WTC11 (cell line): ENCODE measurements at regions not wholly inside any gene's neighbourhood (a gene's known extent, or its start where the extent isn't known, plus 50 kb on each side); places are given as distances from the start of the nearest gene placed in this dataset.

Experiments
- ATAC-seq: fragments of 200-7000 bp; cut with Tn5 transposase; 2 replicates; pipeline ENCODE4 v1.10.0; 2021; ENCODE audit warnings: mild to moderate bottlenecking, moderate library complexity
- CTCF ChIA-PET: fragments of 300-600 bp; sonication (Branson Sonifier 250); formaldehyde crosslinking; loops from one replicate; lab custom pipeline; 2021; ENCODE audit warnings: antibody characterized with exemption; lab: Charles Lee
- POLR2A ChIA-PET: fragments of 350-600 bp; sonication (Branson Sonifier 250); formaldehyde crosslinking; loops from one replicate; lab custom pipeline; 2021; ENCODE audit warnings: antibody characterized with exemption; lab: Charles Lee
- DNase-seq: peaks from one replicate; pipeline ENCODE4 v3.0.0; 2021; ENCODE audit warnings: low spot score
- H3K27ac Mint-ChIP-seq: 2 replicates; pipeline ENCODE4 v1.8.0; 2021; ENCODE audit warnings: mixed read lengths
- H3K27me3 Mint-ChIP-seq: 2 replicates; pipeline ENCODE4 v1.8.0; 2021; ENCODE audit warnings: low read depth, mild to moderate bottlenecking, moderate library complexity, mixed read lengths
- H3K36me3 Mint-ChIP-seq: 2 replicates; pipeline ENCODE4 v1.8.0; 2021; ENCODE audit warnings: mixed read lengths
- H3K4me1 Mint-ChIP-seq: 2 replicates; pipeline ENCODE4 v1.8.0; 2022; ENCODE audit warnings: mixed read lengths
- H3K4me3 Mint-ChIP-seq: 2 replicates; pipeline ENCODE4 v1.8.0; 2021; ENCODE audit warnings: mild to moderate bottlenecking, moderate library complexity, mixed read lengths
- H3K9me3 Mint-ChIP-seq: 2 replicates; pipeline ENCODE4 v1.8.0; 2021; ENCODE audit warnings: mixed read lengths
- EMX1 ChIP-seq: fragments of 250-450 bp; sonication (Bioruptor Pico); IDR thresholded peaks from 2 replicates; pipeline ENCODE4 v1.8.0; 2021; ENCODE audit warnings: mild to moderate bottlenecking
- ETV6 ChIP-seq: sonication (generic); formaldehyde crosslinking; IDR thresholded peaks from 2 replicates; pipeline ENCODE4 v1.8.1; 2022; ENCODE audit warnings: mild to moderate bottlenecking, missing genetic modification reagents
- MAX ChIP-seq: sonication (generic); formaldehyde crosslinking; IDR thresholded peaks from 2 replicates; pipeline ENCODE4 v1.8.0; 2022; ENCODE audit warnings: mild to moderate bottlenecking, missing genetic modification reagents
- MYBL2 ChIP-seq: sonication (generic); formaldehyde crosslinking; IDR thresholded peaks from 2 replicates; pipeline ENCODE4 v1.8.1; 2023; ENCODE audit warnings: mild to moderate bottlenecking, moderate library complexity, missing genetic modification reagents
- NR2C2 ChIP-seq: sonication (generic); formaldehyde crosslinking; IDR thresholded peaks from 2 replicates; pipeline ENCODE4 v1.8.0; 2022; ENCODE audit warnings: mild to moderate bottlenecking, missing genetic modification reagents
- PREB ChIP-seq: sonication (generic); formaldehyde crosslinking; IDR thresholded peaks from 2 replicates; pipeline ENCODE4 v1.8.1; 2022; ENCODE audit warnings: mild to moderate bottlenecking, missing genetic modification reagents, moderate library complexity, borderline replicate concordance
- ZNF219 ChIP-seq: sonication (generic); formaldehyde crosslinking; IDR thresholded peaks from 2 replicates; pipeline ENCODE4 v1.8.0; 2023; ENCODE audit warnings: missing genetic modification reagents, mild to moderate bottlenecking, borderline replicate concordance
- ZNF232 ChIP-seq: sonication (generic); formaldehyde crosslinking; IDR thresholded peaks from 2 replicates; pipeline ENCODE4 v1.8.0; 2022; ENCODE audit warnings: mild to moderate bottlenecking, missing genetic modification reagents
- ZNF263 ChIP-seq: sonication (generic); formaldehyde crosslinking; IDR thresholded peaks from 2 replicates; pipeline ENCODE4 v1.8.1; 2022; ENCODE audit warnings: low read depth, mild to moderate bottlenecking, moderate library complexity, missing genetic modification reagents
- ZNF281 ChIP-seq: sonication (generic); formaldehyde crosslinking; IDR thresholded peaks from 2 replicates; pipeline ENCODE4 v1.8.0; 2023; ENCODE audit warnings: mild to moderate bottlenecking, missing genetic modification reagents
- ZNF396 ChIP-seq: fragments of 250-450 bp; sonication (Bioruptor Pico); IDR thresholded peaks from 2 replicates; pipeline ENCODE4 v1.8.0; 2021; ENCODE audit warnings: mild to moderate bottlenecking, moderate library complexity, borderline replicate concordance
- ZNF512 ChIP-seq: sonication (generic); formaldehyde crosslinking; IDR thresholded peaks from 2 replicates; pipeline ENCODE4 v1.8.1; 2022; ENCODE audit warnings: missing genetic modification reagents, borderline replicate concordance
- TF ChIP-seq, protein P1 (sequence below): fragments of 200-600 bp; IDR thresholded peaks from 2 replicates; pipeline ENCODE4 v1.8.0; 2022; ENCODE audit warnings: antibody characterized with exemption
- TF ChIP-seq, protein P2 (sequence below): sonication (generic); formaldehyde crosslinking; IDR thresholded peaks from 2 replicates; pipeline ENCODE4 v1.8.1; 2022; ENCODE audit warnings: low read depth, missing genetic modification reagents, borderline replicate concordance
- TF ChIP-seq, protein P3 (sequence below): sonication (generic); formaldehyde crosslinking; IDR thresholded peaks from 2 replicates; pipeline ENCODE4 v1.8.1; 2023; ENCODE audit warnings: mild to moderate bottlenecking, missing genetic modification reagents, borderline replicate concordance

GRCh38 chr16:51638339-51639135 is 487.5 kb upstream of the SALL1 start (continued):
- no peak for TF ChIP-seq MYBL2 (CRISPR knock-in tag)
- TF ChIP-seq, protein P1, sequence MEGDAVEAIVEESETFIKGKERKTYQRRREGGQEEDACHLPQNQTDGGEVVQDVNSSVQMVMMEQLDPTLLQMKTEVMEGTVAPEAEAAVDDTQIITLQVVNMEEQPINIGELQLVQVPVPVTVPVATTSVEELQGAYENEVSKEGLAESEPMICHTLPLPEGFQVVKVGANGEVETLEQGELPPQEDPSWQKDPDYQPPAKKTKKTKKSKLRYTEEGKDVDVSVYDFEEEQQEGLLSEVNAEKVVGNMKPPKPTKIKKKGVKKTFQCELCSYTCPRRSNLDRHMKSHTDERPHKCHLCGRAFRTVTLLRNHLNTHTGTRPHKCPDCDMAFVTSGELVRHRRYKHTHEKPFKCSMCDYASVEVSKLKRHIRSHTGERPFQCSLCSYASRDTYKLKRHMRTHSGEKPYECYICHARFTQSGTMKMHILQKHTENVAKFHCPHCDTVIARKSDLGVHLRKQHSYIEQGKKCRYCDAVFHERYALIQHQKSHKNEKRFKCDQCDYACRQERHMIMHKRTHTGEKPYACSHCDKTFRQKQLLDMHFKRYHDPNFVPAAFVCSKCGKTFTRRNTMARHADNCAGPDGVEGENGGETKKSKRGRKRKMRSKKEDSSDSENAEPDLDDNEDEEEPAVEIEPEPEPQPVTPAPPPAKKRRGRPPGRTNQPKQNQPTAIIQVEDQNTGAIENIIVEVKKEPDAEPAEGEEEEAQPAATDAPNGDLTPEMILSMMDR: no peak
- TF ChIP-seq, protein P2, sequence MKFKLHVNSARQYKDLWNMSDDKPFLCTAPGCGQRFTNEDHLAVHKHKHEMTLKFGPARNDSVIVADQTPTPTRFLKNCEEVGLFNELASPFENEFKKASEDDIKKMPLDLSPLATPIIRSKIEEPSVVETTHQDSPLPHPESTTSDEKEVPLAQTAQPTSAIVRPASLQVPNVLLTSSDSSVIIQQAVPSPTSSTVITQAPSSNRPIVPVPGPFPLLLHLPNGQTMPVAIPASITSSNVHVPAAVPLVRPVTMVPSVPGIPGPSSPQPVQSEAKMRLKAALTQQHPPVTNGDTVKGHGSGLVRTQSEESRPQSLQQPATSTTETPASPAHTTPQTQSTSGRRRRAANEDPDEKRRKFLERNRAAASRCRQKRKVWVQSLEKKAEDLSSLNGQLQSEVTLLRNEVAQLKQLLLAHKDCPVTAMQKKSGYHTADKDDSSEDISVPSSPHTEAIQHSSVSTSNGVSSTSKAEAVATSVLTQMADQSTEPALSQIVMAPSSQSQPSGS: no peak
- TF ChIP-seq, all 79 proteins: peak for 0

DNA sequence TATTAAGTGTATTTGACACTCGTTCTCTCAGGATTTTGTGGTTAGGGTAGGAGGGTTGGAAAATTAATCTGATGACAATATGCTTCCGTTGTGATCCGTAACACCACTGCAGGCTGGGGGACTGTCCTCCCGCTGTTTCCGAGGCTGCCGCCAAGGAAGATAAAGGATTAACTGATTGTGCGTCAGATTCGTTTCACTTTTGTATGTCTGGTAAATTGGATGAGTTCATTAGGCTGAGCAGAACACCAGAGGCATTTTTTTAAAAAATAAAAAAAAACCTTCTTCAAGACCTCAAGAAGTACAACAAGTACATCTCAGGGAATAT is 486.7 kb upstream of the SALL1 start:
- Mint-ChIP-seq H3K36me3 (no peaks in the 10 kb centered on the region), H3K9me3 (peaks cover 15% of the 10 kb centered on the region; the same call in 1 of the 2 replicates), H3K27me3 (peaks cover 24% of the 10 kb centered on the region), H3K4me1 (peaks cover 44% of the 10 kb centered on the region), H3K27ac (peak overlapping the region; percentile 98), H3K4me3 (peak overlapping the region; percentile 62)
- ChIA-PET CTCF (interaction anchor here (0.8 to 1.5 kb wide), 2 partner anchors 10 to 180 kb away, joined by 3 read pairs; no protein-coding TSS in a partner anchor), POLR2A (no interaction called here)
- TF ChIP-seq MYBL2 (CRISPR knock-in tag) (no peak), EMX1 (no peak), ZNF219 (CRISPR knock-in tag) (no peak), ZNF281 (CRISPR knock-in tag) (no peak), ZNF263 (CRISPR knock-in tag) (no peak), ETV6 (no peak), NR2C2 (CRISPR knock-in tag) (no peak), PREB (no peak), ZNF512 (no peak), ZNF396 (CRISPR knock-in tag) (no peak), ZNF232 (CRISPR knock-in tag) (no peak), MAX (CRISPR knock-in tag) (no peak)
- TF ChIP-seq, protein P3, sequence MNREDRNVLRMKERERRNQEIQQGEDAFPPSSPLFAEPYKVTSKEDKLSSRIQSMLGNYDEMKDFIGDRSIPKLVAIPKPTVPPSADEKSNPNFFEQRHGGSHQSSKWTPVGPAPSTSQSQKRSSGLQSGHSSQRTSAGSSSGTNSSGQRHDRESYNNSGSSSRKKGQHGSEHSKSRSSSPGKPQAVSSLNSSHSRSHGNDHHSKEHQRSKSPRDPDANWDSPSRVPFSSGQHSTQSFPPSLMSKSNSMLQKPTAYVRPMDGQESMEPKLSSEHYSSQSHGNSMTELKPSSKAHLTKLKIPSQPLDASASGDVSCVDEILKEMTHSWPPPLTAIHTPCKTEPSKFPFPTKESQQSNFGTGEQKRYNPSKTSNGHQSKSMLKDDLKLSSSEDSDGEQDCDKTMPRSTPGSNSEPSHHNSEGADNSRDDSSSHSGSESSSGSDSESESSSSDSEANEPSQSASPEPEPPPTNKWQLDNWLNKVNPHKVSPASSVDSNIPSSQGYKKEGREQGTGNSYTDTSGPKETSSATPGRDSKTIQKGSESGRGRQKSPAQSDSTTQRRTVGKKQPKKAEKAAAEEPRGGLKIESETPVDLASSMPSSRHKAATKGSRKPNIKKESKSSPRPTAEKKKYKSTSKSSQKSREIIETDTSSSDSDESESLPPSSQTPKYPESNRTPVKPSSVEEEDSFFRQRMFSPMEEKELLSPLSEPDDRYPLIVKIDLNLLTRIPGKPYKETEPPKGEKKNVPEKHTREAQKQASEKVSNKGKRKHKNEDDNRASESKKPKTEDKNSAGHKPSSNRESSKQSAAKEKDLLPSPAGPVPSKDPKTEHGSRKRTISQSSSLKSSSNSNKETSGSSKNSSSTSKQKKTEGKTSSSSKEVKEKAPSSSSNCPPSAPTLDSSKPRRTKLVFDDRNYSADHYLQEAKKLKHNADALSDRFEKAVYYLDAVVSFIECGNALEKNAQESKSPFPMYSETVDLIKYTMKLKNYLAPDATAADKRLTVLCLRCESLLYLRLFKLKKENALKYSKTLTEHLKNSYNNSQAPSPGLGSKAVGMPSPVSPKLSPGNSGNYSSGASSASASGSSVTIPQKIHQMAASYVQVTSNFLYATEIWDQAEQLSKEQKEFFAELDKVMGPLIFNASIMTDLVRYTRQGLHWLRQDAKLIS (CRISPR knock-in tag): no peak
- TF ChIP-seq, protein P1: no peak
- ATAC-seq (no peak), DNase-seq (no peak)
